GM21447 (cell line): ENCODE measurements at regions not wholly inside any gene's neighbourhood (a gene's known extent, or its start where the extent isn't known, plus 50 kb on each side); places are given as distances from the start of the nearest gene placed in this dataset.

Experiments
- ATAC-seq: cut with Tn5 transposase; IDR thresholded peaks from one replicate; pipeline ENCODE4 v1.9.1; 2021; ENCODE audit not compliant: unreplicated experiment

DNA sequence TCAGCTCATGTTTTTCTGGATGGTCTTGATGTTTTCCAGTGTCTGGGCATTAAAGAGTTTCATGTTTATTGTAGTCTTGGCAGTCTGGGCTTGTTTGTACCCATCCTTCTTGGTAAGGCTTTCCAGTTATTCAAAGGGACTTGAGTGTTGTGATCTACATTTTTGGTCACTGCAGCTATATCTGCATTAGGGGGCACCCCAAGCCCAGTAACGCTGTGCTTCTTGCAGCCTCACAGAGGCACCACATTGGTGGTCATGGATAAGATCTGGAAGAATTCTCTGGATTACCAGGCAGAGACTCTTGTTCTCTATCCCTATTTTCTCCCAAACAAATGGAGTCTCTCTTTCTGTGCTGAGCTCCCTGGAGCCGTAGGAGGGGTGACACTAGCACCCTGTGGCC lies 451.5 kb upstream of the FAT3 start:
- no peak for ATAC-seq

DNA sequence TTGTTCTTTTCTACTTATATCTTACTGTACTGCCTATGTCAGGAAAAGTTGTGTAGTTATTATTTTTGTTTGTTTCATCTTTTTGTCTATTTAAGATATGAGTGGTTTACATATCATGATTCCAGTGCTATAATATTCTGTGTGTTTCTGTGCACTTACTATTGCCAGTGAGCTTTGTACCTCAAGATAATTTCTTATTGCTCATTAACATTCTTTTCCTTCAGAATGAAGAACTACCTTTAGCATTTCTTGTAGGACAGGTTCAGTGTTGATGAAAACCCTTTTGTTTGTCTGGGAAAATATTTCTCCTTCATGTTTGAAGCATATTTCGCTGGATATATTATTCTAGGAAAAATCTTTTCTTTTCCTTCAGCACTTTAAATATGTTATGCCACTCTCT lies 452.7 kb upstream of the FAT3 start:
- no peak for ATAC-seq

DNA sequence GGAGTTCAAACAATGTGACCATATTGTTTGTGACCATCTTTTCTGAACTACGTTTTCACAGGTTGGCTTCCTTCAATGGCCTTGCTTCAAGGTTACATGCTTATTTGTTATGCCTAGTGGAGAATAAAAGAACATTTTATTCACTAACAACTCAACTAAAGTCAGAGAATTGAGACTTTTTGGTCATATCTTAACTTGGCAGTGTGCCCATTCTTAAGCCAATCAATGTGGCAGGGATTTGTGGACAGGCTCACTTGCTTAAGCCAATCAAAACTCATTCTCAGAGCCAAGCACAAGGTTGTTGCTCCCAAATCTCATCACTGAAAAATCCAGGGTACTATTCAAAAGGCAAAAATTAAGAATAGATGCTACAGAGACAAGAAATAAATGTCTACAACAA lies 455.8 kb upstream of the FAT3 start:
- ATAC-seq = no peak

DNA sequence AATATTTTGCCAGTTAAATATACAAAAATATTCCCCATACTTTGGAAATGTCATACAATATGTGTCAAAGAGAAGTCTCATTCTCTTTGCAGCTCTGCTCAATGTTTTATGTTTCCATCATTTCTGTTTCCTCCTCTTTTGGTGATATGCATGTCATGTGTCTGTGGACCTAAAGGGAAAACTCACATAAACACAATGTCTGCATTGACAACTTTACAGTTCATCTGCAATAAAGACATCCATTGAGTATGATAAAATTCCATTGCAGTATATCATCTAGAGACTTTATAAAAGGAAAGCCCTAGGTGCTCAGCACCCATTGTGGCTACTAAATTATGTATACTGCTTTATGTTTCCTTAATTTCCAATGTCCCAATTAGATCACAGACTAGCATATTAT lies 461.3 kb upstream of the FAT3 start:
- ATAC-seq = no peak

DNA sequence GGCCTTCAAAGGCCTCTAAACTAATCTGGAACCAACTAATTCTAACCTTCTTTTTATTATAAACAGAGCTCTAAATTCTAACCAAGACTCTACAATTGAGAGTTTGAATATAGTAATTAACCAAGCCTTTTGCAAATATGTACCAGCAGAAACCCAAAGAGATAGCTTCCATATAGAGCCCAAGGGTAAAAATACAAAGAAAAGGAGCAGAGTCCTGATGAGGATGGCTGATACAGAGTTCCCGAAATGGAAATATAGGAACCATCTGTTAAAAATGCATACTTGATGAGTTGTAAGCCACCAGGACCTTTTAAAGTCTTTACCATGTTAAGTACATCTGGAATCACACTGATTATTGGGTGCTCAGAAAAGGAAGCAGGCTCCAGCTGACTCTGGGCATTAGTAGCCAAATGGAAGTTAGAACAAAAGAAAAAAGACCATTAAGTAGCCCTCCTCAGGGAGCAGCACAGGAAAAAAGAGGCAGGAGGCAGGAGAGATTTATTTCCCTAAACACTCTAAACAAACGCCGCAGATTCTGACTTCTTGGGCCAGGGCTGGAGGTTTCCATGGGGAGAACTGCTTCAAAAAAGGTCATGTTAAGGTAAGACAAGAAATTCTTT lies 463.1 kb upstream of the FAT3 start:
- no peak for ATAC-seq

DNA sequence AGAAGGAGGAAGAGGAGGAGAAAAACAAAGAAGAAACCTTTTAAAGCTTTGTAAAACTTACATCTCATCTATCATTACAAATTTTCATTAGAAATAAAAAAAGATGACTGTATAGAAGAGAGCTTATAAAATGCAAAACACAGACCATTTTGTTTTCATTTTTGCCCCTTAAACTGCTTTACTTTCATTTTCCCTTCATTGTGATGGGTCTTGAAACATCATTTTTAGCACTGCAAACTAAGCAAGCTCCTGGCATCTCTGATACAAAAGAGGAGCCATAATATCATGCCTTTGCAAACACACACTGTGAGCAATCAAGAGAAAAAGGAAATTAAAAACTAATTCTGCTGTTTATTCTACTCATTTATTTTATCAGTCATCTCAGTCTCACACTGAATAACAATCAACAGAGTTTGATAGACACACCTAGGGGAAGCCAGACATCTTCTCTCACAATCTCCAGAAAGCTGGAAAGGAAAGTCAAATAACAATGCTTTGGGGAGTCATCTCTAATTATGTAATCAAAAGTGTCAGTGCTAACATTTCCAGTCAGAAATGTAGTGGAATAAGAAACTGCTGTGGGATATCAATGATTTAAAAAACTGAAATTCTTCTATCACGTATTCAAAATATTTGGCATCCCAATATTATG lies 467.7 kb upstream of the FAT3 start:
- ATAC-seq = no peak

DNA sequence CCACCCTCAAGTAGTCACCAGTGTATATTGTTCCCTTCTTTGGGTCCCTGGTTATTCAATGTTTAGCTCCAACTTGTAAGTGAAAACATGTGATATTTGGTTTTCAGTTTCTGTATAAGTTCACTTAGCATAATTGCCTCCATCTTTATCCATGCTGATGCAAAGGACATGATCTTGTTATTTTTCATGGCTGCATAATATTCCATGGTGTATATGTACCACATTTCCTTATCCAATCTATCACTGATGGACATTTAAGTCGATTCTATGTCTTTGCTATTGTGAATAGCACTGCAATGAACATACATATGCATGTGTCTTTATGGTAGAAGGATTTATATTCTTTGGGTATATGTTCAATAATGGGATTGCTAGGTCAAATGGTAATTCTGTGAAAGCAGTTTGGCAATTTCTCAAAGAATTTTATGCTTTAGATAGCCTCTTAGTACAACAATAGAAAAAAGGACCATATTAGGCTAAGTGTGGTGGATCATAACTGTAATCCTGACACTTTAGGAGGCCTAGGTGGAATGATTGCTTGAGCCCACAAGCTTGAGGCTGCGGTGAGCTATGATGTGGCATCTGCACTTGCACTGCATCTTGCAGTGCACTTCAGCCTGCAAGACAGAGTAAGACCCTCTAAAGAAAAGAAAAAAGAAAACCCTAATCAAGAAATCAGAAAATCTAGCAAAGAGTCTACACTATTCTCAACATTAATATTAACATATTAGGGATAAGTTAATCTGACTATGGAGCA lies 468.5 kb upstream of the FAT3 start:
- ATAC-seq = no peak

DNA sequence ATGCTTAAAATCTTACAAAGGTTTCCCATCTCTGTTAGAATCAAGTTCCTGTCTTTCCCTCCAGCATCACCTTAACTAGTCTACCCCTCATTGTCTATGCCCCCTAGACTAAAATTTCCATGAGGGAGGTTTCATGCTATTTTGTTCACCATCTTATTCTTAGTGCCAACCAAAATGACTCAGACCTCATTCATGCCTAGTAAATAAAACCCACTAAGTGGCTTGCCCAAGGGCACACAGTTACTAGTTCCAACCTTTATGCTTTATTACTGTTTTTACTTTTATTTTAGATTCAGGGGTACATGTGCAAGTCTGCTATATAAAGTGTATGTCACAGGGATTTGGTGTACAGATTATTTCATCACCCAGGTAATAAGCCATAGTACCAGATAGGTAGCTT lies 469.1 kb upstream of the FAT3 start:
- no peak for ATAC-seq

DNA sequence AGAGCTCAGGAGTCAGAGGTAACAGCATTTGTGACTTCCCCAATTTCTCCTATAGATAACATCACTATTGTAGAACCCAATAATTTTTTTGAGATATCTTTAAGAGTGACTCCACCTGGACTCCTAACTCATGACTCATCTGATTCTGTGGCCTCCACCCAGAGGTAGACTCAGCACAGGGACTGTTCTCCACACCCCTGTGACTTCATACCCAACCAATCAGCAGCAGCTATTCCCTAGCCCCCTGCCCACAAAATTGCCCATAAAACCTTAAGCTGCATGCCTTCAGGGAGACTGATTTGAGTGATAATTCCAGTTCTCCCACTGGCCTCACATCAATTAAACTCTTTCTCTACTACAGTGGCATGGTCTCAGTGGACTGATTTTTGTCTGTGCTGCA lies 475.4 kb upstream of the FAT3 start:
- no peak for ATAC-seq

DNA sequence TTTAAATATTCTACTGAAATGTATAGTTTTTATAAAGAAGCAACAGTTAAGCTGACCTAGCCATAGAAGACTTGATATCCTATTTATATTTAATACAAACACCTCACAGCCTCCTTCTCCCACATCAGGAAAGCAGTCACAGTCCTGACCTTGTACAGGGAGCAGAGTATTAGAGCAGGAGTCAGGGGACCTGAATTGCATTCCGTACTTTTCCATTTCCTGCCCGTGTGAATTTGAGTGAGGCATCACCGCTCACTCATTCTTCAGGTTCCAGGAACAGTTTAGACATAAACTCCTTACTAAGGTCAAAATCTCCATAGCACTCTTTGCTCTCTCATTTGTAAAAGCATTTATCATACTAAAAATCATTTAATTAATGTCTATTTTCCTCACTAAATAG lies 482.5 kb upstream of the FAT3 start:
- ATAC-seq = no peak

DNA sequence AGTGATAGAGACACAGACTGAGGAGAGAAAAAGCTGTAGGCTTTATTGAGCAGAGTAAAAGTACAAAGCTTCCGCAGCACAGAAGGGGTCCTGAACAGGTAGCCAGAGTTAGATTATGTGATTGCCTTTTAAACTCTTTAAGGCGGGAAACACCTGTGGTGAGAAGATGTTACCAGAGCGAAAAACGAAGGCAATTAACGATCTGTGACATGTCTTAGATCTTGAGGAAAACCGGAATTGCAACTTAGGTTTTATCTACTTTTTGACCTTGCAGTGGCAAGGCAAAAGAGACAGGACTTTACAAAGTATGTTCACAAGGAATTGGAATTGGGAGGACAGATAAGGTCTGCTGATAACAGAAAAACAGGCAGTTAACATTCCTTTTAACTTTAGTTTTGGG lies 493.6 kb upstream of the FAT3 start:
- ATAC-seq = no peak

DNA sequence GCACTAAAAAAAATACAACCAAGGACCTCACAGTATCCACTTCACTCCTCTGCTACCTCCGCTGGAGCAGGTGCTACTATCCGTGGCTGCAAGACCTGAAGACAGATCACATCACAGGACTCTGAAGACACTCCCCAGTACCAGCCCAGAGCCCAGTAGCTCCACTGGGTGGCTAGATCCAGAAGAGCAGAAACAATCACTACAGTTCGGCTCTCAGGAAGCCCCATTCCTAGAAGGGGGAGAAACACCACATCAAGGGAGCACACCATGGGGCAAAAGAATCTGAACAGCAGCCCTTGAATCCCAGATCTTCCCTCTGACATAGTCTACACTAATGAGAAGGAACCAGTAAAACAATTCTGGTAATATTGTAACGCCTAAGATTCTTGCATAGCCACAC lies 494.0 kb upstream of the FAT3 start:
- no peak for ATAC-seq

DNA sequence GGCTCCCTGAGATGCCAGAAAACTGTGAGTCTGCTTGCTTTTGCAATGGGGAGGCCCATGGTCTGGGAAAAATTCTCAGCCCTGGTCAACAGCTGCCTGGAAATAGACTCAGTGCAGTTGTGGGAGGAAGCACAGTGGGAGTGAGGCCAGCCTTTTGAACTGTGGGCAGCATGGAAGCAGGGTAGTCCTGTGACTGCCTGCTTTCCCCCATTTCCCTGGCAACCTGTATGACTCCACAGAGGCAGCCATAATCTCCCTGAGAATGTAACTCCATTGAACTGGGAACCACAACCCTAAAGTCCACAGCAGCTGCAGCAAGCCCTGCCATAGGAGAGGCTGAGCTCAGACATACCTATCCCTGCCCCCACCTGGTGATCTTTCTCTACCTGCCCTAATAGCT lies 494.6 kb upstream of the FAT3 start:
- ATAC-seq = no peak

DNA sequence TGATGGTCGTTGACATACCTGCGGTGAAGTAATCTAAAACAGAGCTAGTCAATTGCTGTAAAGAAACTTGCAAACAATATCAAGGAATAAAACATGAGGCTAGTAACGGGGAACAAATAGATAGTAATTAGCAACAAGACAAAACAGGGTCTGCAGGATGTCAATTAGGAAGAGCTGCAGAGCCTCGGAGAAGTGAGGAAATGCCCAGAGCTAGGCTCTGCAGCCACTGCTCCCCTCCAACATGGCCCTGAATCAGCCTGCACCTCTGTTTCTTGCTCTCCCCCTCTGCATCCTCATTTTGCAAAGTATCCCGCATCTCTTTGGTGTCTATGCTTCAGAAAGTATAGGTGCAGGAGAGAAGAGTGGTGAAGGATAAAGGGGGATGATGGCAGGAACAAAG lies 507.4 kb upstream of the FAT3 start:
- no peak for ATAC-seq

DNA sequence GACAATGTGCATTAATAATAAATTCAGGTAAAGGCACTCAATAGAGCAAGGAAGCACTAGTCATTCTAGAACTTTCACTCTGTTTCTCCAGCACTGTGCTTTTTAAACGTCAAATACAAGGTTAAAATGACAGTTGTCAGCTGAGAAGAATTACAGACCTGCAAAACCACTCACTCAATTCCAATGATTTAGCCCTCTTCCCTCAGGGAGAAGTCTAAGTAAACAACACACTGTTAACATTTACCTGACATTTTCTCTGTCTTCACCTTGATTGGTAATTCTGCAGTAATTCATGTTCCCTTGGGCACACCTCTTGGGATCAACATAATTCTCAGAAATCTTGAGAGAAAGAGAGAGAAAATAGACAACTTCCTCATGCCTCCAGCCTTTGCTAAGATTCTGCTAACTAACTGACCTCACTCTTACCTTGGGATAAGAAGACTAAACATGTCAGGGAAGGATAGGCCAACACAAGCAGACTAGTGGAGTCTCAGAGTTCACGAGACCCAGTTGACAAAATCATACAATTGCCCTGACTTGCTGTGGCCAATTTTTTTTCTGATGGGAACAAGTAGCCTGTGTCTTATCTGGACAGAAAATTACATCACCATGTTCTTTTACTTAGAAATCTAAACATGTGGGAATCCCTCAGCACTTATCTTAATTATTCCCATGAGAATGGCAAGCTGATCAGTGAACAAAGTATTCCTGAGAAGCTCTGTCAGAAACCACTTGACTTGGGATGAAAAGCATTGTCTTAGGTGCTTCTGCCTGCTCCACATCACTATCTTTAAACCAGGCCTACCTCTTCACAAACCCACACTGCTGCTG lies 516.8 kb upstream of the FAT3 start:
- no peak for ATAC-seq

DNA sequence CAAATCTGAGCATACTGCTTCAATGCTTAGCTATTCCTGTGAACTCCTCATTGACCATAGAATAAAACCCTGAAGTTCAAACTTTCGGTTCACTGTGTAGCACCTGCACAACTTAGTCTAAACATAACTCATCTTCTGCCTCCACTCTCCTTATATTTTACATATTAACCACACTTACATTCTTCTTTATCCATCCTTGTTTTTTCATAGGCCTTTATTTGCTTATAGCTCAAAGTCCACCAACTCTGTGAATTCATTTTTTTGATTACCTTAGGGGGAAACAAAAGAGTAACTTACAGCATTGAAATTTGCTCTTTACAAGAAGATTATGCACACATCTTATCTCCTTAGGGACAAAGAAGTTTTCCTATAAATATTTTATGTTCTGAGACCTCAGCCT lies 521.6 kb upstream of the FAT3 start:
- ATAC-seq = no peak

DNA sequence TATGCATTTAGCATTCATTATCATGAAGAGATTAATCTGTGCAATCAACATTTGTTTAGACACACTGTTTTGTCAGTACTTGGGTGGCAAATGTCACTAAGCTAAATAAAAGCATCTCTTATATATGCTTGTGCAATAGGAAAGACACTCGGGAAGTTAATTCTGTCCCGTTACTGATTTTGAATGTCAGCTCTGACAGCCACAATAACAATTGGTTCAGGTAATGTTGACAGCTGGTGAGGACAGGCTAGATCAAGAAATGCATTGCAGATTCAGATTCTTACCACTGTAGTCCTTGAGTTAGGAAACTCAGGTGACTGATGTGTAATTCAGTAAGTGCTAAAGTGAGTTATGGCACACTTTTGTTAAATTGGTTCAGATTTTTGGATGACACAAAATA lies 523.8 kb upstream of the FAT3 start:
- no peak for ATAC-seq

DNA sequence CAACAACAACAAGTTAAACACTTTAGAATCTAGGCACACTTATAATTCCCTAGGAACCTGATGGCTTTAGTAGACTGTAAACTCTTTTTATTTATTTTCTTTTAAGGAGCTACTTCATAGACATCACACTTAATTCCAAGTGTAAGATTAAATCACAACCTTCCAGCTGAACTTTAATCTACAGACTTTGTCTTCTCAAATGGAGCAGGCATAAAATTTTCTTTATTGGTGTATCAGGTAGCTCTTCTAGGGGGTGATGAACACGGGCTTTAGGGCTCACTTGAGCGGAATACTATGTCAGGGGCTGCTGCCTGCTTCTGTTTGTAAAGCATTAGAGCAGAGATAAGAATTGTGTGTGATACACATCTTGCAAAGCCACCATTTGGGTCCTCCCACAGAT lies 525.8 kb upstream of the FAT3 start:
- ATAC-seq = no peak

DNA sequence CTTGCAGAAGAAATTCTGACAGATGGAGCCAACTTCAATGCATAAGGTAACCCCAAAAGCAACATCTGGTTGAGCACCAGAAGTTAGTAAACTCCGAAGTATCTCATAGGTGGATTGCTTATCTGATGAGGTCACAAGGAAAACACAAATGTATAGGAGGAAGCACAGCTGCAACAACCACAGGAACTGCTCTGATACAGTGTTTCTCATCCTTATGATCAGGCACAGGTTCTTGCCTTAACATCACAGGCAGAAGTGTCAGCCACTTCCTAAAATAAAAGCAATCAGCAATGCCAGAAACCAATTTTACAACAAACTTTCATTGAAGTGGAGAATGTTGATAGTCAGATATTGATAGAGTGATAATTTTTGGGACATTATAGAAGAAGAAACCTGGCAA lies 530.3 kb upstream of the FAT3 start:
- no peak for ATAC-seq

DNA sequence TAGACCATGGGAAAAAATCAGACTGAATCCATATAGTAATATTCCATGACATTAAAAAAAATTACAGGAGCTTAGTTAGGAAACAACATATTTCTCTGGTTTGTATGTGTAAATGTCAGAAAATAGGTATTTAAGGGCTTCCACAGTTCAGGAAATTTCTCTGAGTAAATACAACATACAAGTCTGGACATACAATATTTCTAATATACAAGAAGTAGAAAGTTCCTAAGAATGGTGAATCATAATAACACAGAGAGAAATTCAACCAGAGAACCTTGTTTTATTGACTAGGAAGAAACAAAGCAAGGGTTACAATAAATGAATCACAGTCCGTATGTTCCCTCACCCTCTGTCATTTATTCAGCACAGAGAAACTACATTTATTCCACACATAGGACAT lies 532.7 kb upstream of the FAT3 start:
- no peak for ATAC-seq

DNA sequence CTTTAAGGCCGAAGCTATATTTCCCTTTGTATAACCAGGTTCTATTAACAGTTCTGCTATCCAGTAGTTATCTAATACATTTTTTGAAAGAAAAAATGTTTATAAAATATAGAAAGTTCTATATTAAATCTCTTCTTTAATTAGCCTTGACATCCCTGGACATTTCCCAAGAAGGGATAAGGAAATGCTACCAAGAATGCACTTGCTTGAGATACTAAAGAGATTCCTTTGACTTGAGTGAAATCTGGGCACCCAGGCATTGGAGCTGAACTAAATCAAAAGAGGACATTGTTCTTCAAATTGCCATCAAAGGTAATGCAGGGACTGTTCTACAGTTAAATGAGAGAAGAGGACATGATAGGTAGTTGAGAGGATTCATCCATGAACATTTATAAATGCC lies 535.9 kb upstream of the FAT3 start:
- ATAC-seq = no peak

DNA sequence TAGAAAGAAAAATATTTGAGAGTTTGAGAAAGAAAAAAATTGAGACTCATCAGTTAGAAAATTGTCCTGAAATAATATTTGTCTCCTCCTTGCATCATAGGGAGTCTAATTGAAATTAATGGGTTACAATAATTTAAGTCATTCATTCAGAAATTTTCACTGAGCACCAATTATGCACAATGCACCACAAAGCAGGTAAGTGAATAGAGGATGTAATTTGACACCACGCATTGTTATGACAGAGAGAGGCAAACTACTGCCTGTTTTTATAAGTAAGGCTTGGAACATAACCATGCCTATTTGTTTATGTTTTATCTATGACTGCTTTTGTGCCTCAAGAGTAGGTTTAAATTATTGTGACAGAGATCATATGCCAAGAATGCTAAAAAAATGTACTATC lies 537.9 kb upstream of the FAT3 start:
- ATAC-seq = no peak
